K562 (cell line): ENCODE measurements at regions not wholly inside any gene's neighbourhood (a gene's known extent, or its start where the extent isn't known, plus 50 kb on each side); places are given as distances from the start of the nearest gene placed in this dataset.

Source experiments
- DDX20 ChIP-seq: fragments of 450-650 bp; IDR thresholded peaks from 2 replicates; pipeline ENCODE4 v1.6.1; 2016; ENCODE audit warnings: missing genetic modification characterization, low read depth, mild to moderate bottlenecking, missing compliant biosample characterization, moderate library complexity
- KAT8 ChIP-seq: fragments of 450-650 bp; IDR thresholded peaks from 2 replicates; pipeline ENCODE4 v1.6.1; 2016; ENCODE audit warnings: low read depth, mild to moderate bottlenecking
- STAG1 ChIP-seq: sonication (generic); formaldehyde crosslinking; IDR thresholded peaks from 2 replicates; pipeline ENCODE4 v1.5.0; 2020; ENCODE audit warnings: missing genetic modification reagents, borderline replicate concordance
- THRAP3 ChIP-seq: fragments of 450-650 bp; IDR thresholded peaks from 2 replicates; pipeline ENCODE4 v1.6.1; 2016; ENCODE audit warnings: mild to moderate bottlenecking, inconsistent platforms, borderline replicate concordance
- TF ChIP-seq, protein P1 (sequence below): fragments of 450-650 bp; IDR thresholded peaks from 2 replicates; pipeline ENCODE4 v1.6.1; 2016; ENCODE audit warnings: low read depth

DNA sequence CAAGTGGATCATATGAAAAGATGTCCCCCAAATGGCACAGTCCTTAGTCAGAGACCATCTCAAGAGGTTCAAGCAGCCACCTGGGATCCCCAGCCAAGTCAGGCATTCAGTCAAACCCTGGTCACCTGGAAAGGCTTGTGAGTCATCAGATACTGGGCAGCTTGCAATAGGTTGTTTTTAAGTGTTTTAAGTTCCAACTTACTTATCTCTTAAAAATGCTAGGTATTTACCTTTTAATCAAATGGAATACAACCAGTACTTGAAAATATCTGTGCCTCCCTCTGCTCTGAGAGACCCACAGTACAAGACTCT lies 262.2 kb downstream of the WDR11 start (continued):
- TF ChIP-seq, protein P1, sequence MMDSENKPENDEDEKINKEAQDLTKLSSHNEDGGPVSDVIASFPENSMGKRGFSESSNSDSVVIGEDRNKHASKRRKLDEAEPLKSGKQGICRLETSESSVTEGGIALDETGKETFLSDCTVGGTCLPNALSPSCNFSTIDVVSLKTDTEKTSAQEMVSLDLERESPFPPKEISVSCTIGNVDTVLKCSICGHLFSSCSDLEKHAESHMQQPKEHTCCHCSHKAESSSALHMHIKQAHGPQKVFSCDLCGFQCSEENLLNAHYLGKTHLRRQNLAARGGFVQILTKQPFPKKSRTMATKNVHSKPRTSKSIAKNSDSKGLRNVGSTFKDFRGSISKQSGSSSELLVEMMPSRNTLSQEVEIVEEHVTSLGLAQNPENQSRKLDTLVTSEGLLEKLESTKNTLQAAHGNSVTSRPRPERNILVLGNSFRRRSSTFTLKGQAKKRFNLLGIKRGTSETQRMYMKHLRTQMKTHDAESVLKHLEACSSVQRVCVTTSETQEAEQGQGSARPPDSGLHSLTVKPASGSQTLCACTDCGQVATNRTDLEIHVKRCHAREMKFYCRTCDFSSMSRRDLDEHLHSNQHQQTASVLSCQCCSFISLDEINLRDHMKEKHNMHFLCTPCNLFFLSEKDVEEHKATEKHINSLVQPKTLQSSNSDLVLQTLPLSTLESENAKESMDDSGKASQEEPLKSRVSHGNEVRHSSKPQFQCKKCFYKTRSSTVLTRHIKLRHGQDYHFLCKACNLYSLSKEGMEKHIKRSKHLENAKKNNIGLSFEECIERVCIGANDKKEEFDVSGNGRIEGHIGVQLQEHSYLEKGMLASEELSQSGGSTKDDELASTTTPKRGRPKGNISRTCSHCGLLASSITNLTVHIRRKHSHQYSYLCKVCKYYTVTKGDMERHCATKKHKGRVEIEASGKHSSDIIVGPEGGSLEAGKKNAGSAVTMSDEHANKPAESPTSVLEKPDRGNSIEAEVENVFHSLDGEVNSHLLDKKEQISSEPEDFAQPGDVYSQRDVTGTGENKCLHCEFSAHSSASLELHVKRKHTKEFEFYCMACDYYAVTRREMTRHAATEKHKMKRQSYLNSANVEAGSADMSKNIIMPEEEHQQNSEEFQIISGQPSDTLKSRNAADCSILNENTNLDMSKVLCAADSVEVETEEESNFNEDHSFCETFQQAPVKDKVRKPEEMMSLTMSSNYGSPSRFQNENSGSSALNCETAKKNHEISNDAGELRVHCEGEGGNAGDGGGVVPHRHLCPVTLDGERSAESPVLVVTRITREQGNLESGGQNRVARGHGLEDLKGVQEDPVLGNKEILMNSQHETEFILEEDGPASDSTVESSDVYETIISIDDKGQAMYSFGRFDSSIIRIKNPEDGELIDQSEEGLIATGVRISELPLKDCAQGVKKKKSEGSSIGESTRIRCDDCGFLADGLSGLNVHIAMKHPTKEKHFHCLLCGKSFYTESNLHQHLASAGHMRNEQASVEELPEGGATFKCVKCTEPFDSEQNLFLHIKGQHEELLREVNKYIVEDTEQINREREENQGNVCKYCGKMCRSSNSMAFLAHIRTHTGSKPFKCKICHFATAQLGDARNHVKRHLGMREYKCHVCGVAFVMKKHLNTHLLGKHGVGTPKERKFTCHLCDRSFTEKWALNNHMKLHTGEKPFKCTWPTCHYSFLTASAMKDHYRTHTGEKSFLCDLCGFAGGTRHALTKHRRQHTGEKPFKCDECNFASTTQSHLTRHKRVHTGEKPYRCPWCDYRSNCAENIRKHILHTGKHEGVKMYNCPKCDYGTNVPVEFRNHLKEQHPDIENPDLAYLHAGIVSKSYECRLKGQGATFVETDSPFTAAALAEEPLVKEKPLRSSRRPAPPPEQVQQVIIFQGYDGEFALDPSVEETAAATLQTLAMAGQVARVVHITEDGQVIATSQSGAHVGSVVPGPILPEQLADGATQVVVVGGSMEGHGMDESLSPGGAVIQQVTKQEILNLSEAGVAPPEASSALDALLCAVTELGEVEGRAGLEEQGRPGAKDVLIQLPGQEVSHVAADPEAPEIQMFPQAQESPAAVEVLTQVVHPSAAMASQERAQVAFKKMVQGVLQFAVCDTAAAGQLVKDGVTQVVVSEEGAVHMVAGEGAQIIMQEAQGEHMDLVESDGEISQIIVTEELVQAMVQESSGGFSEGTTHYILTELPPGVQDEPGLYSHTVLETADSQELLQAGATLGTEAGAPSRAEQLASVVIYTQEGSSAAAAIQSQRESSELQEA = no peak
- TF ChIP-seq DDX20 (tag) (no peak), STAG1 (CRISPR knock-in tag) (no peak), KAT8 (no peak), THRAP3 (no peak)
